ENCODE measurements at regions not wholly inside any gene's neighbourhood (a gene's known extent, or its start where the extent isn't known, plus 50 kb on each side); places are given as distances from the start of the nearest gene placed in this dataset.

- Histone ChIP-seq H3K27me3 (no peaks in the 10 kb centered on the region), H3K4me1 (peaks cover 10 to 53% (median 42%) of the 10 kb centered on the region in 4 donors), H3K27ac (peak overlapping the region in 1 of 4 donors; percentile 83), H3K36me3 (no peaks in the 10 kb centered on the region), H3K9me3 (no peaks in the 10 kb centered on the region), H3K4me3 (no peak overlapping the region)
- intact Hi-C loops (cut with DNase I; ENCODE audit: low total_unique reads) (no loop called here), in situ Hi-C loops (cut with MboI; ENCODE audit: low pct_ligation_motif_present in 1 of 4, low pct_unique_long_range_greater_than_20kb in 1 of 4, low sequenced_read_pairs in 3 of 4) (no loop called here)
- TF ChIP-seq CTCF (IDR thresholded peaks at IDR 0.05) (no peak), POLR2AphosphoS5 (IDR thresholded peaks at IDR 0.05) (no peak), POLR2A (IDR thresholded peaks at IDR 0.05) (no peak), EP300 (IDR thresholded peaks at IDR 0.05; ENCODE audit: low read depth) (no peak)
- DNase-seq = no peak
- WGBS, 2 donors (ENCODE audit: low coverage in 1 of 2) = 88 to 95% methylated on average over 6 to 12 of the region's 12 CpGs
Observed at GRCh38 chr2:216553482-216554240, 55.0 kb downstream of the RPL37A start.

DNA sequence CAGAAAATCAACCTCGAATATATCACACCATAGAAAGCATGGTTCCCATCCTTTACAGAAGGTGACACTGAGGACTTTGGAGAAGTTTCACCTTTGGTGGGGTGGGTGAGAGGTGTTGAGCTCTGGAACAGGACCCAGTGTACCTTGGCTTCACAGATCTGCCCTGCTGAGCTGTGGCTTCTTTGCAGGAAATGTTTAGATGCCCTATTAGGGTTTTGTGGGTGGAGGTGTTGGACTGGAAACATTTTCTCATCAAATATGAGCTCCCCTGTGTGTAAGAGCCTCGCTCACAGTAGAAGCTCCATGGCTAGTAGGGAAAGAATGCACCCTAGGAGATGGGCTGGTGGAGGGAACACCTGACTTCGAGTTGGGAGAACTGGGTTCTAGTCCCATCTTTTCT lies 55.6 kb downstream of the RPL37A start:
- H3K4me1 ChIP-seq = peaks cover 10 to 53% (median 42%) of the 10 kb centered on the region in 4 donors
- TF ChIP-seq POLR2AphosphoS5 (IDR thresholded peaks at IDR 0.05) (no peak), POLR2A (IDR thresholded peaks at IDR 0.05) (no peak), CTCF (IDR thresholded peaks at IDR 0.05) (no peak), EP300 (IDR thresholded peaks at IDR 0.05; ENCODE audit: low read depth) (no peak)
- in situ Hi-C loops (cut with MboI; ENCODE audit: low pct_ligation_motif_present in 1 of 4, low pct_unique_long_range_greater_than_20kb in 1 of 4, low sequenced_read_pairs in 3 of 4) = no loop called here
- intact Hi-C loops (cut with DNase I; ENCODE audit: low total_unique reads) = no loop called here
- no peaks in the 10 kb centered on the region for H3K9me3 ChIP-seq
- no peaks in the 10 kb centered on the region for H3K36me3 ChIP-seq
- WGBS, 2 donors (ENCODE audit: low coverage in 1 of 2) = 76% methylated on average over 3 of the region's 3 CpGs; no CpG with 5 or more reads in 1 of the 2 donors
- H3K27me3 ChIP-seq = no peaks in the 10 kb centered on the region
- H3K4me3 ChIP-seq = no peak overlapping the region
- no peak for DNase-seq
- H3K27ac ChIP-seq = no peak overlapping the region

GRCh38 chr2:216554755-216555154 lies 56.1 kb downstream of the RPL37A start:
- no peak for DNase-seq
- no peaks in the 10 kb centered on the region for H3K27me3 ChIP-seq
- no peaks in the 10 kb centered on the region for H3K36me3 ChIP-seq
- no peak overlapping the region for H3K27ac ChIP-seq
- TF ChIP-seq POLR2A (IDR thresholded peaks at IDR 0.05) = no peak
- TF ChIP-seq POLR2AphosphoS5 (IDR thresholded peaks at IDR 0.05) = no peak
- TF ChIP-seq EP300 (IDR thresholded peaks at IDR 0.05; ENCODE audit: low read depth) = no peak
- TF ChIP-seq CTCF (IDR thresholded peaks at IDR 0.05) = no peak
- in situ Hi-C loops (cut with MboI; ENCODE audit: low pct_ligation_motif_present in 1 of 4, low pct_unique_long_range_greater_than_20kb in 1 of 4, low sequenced_read_pairs in 3 of 4) = no loop called here
- H3K4me3 ChIP-seq = no peak overlapping the region
- peaks cover 10 to 51% (median 41%) of the 10 kb centered on the region in 4 donors for H3K4me1 ChIP-seq
- WGBS, 2 donors (ENCODE audit: low coverage in 1 of 2) = 42 to 50% methylated on average over 1 of the region's 1 CpG
- intact Hi-C loops (cut with DNase I; ENCODE audit: low total_unique reads) = no loop called here
- H3K9me3 ChIP-seq = no peaks in the 10 kb centered on the region

- Histone ChIP-seq H3K36me3 (no peaks in the 10 kb centered on the region), H3K4me1 (peaks cover 10 to 46% (median 38%) of the 10 kb centered on the region in 4 donors), H3K27me3 (no peaks in the 10 kb centered on the region), H3K9me3 (no peaks in the 10 kb centered on the region), H3K4me3 (no peak overlapping the region), H3K27ac (no peak overlapping the region)
- 70% methylated on average over 5 of the region's 6 CpGs; no CpG with 5 or more reads in 1 of the 2 donors for WGBS, 2 donors (ENCODE audit: low coverage in 1 of 2)
- in situ Hi-C loops (cut with MboI; ENCODE audit: low pct_ligation_motif_present in 1 of 4, low pct_unique_long_range_greater_than_20kb in 1 of 4, low sequenced_read_pairs in 3 of 4) (no loop called here), intact Hi-C loops (cut with DNase I; ENCODE audit: low total_unique reads) (no loop called here)
- DNase-seq = peak; percentile 34
- TF ChIP-seq POLR2A (IDR thresholded peaks at IDR 0.05) = no peak
- TF ChIP-seq CTCF (IDR thresholded peaks at IDR 0.05) = no peak
- no peak for TF ChIP-seq EP300 (IDR thresholded peaks at IDR 0.05; ENCODE audit: low read depth)
- no peak for TF ChIP-seq POLR2AphosphoS5 (IDR thresholded peaks at IDR 0.05)
Observed at GRCh38 chr2:216555274-216555673, 56.6 kb downstream of the RPL37A start.
